D341Med (cell line): ENCODE measurements at regions not wholly inside any gene's neighbourhood (a gene's known extent, or its start where the extent isn't known, plus 50 kb on each side); places are given as distances from the start of the nearest gene placed in this dataset.

Experiments
- DNase-seq: peaks from one replicate; pipeline ENCODE4 v3.0.0; 2012; ENCODE audit warnings: low spot score

- no peak for DNase-seq
These were observed 74.2 kb upstream of the FSTL4 start for GRCh38 chr5:133686566-133686965.

GRCh38 chr5:133685402-133686018, 73.2 kb upstream of the FSTL4 start:
- DNase-seq, result no peak

DNA sequence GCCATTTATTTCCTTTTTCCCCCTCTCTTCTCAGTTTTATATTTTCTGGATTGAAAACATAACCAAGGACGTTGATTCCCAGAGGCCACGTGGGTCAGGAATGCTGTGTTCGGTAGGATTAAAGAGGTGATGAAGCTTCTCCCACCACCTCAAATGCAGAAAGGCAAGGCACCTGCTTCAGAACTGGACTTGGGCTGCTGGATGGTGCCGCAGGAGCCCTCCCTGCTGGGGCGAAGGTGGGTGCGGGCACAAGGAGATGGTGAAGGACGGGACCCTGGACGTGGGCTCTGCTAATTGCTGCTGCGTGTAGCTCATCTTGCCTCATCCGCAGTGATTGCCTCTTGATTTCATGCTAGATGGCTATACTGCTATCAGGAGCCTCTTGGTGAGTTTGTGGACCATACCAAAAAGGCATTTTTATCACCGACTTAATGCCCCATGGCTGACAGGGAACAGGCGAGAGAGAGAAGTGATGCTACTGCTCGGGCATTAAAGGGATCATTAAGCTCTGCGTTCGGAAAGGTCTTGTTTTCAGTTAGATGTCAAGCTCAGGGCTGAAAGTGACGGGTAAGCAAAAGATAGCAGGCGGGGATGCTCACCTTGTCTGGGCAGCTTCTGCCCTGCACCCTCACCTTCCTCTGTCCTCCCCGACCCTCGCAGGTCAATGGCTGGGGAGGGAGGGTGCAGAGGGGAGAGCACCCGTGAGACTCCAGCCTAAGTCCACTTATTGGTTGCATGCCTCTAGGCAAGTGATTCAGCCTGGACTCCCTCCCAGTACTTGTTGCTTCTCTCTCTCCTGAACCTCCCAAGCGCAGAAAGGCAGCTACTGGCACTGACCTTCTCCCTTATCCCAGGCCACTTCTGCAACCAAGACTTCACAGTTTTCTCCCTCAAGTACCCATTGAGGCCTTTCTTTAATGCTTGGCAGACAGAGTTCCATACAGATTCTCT, 71.6 kb upstream of the FSTL4 start:
- no peak for DNase-seq

DNA sequence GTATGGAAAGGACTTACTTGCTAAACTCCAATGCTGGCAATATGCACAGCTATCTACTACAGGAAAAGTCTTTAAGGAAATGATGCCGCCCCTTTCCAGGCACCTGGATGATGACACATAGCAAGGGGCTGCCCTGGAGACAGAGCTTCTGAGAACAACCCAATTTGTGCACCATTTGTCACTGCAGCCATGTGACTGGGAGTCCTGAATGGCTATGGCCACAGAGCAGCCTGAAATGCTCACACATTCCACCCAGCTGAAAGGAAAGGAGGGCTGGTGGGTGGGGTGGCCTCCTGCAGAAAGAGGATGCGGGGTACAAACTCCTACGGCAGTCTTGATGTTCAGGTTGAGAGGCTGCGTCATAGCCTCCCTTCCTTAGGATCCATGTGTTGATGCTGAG, 70.1 kb upstream of the FSTL4 start:
- no peak for DNase-seq

DNA sequence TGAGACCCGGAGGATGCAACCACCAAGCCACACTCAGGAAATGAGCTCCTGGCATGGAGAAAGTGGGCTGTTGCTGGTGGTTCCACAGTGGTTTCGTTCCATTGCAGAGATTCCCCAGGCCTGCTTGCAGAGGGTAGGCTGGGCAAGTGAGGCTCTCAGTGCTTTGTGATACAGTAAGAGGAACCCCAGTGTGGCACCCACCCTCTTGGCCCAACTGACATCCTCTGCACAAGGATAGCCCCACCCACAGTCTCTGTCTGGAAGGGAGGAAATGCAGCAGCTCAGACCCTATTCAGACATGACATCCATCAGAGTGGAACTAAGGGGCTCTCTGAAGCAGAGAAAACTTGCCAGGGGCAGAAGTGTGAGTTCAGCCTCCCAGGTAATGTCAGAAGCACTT, 69.6 kb upstream of the FSTL4 start:
- DNase-seq, result no peak

DNA sequence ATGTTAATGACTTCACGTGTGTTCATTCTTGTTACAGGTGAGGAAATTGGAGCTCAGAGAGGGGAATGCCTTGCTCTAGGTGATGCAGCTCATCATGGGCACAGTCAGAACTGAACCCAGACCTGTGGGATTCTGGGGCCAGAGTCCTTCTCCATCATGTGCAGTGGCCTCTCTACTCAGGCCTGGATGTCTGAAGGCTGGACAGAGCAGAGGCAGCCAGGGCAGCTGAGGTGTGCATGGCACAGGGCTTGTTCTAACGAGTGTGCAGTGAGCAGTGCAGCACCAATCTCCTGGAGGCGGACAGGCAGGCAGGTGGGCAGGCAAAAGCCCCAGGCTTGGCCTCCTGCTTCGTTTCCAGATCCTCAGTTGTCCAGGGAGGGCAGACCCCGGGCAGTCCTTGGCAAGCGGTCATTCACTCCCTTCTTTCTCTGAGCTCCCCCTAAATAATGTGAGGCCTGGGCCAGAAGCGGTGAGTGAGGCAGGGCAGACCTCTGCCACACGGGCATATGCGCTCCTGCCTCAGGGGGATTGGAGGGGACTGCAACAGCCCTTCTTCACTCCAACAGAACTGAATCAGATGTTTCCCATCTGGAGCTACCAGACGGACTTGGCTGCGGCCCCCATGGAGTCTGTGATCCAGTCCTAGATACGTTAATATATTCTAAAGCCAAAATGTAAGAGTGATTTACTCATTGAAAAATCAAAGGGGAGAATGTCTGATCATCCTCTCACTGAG, 68.7 kb upstream of the FSTL4 start:
- DNase-seq, result no peak

GRCh38 chr5:133679534-133679933, 67.2 kb upstream of the FSTL4 start:
- DNase-seq, result no peak

DNA sequence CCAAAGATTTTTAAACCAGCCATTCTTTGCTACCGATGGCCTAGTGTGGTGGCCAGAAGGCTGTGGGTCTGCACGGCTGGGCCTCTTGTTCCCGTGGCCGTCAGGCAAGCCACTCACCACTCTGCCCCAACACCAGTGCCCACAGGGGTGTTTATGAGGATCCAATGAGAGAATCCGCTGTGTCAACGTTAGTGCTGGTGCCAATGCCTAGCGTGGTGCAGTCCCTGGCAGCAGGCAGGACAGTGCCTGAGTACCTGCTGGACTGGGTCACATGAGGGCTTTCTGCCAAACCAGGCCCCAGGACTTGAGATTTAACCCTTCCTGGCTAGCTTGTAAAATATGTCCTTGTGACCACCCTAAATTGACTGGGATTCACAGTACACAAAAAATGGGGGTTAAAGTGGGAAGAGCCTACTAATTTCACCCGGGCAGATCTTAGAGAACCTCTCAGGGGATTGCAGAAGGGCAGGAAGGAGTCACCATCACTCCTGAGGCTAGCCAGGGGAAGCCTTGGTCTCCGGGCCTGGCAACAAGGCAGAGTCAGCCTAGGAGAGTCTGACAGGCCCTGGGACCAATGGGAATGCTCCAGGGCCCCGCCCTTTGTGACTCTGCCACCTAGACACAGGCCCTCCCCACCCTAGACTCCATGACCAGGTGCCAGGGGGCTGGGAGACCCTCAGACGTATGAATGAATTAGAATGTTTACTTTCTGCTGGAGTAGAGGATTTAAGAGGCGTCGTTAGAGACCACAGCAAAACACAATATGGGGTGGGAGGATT, 63.2 kb upstream of the FSTL4 start:
- DNase-seq, result no peak

- DNase-seq, result no peak
These were observed 58.0 kb upstream of the FSTL4 start for GRCh38 chr5:133670336-133670735.

DNA sequence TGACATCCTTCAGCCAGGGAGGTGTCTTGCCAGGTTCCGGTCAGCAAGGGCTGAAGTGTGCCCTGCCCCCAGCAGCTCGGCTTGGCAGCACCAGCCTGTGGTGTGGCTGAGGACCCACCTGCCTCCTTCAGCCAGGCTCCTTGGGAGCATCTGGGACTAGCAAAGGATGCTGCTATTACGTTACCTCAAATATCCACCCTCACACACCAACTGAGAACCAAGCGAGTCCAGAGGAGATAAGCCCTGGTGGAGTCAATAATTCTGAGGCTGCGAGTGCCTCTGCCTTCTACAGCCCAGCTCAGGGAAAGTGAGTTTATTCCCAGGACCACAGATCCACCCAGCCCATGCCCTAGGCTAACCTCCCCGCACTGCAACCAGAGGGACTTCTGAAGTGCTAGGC, 57.1 kb upstream of the FSTL4 start:
- no peak for DNase-seq

DNA sequence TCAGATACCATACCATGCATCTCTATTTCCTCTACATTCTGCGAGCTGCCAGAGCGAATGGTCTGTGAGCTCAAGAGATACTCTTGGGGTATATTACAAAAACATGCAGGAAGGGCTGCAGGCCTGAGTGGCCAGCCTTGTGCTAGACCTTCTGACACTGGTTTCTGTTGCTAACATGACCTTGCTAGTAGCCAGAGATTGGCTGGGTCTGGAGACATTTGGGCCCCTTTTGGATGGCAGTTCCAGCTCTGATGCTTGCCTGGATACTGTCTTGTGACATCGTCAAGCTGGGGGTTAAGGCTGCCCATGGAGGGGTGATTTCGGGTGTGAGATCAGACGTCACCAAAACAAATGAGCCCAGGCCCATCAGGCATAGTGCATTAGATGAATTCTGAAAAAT, 56.1 kb upstream of the FSTL4 start:
- DNase-seq, result no peak

- no peak for DNase-seq
These were observed 54.9 kb upstream of the FSTL4 start for GRCh38 chr5:133667217-133667616.

- DNase-seq, result no peak
These were observed 53.2 kb upstream of the FSTL4 start for GRCh38 chr5:133665571-133665970.

DNA sequence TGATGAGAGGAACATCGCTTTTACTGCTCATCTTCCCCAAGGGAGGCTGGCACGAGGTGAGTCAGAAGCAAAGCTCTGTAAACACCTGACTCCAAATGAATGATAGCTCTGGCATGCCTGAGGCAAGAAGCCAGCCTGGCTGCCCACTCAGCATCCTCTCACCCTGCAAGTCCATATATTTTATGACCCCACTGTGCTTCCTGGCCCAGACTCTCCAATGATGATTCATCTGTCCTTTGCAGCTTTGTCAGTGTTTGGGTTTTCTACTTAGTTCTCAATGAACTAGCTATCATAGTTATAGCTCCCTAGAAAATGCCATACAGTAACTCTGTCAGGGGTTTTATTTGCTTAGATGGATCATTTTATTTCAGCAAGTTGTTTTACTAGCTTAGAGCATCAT, 52.1 kb upstream of the FSTL4 start:
- DNase-seq, result no peak

DNA sequence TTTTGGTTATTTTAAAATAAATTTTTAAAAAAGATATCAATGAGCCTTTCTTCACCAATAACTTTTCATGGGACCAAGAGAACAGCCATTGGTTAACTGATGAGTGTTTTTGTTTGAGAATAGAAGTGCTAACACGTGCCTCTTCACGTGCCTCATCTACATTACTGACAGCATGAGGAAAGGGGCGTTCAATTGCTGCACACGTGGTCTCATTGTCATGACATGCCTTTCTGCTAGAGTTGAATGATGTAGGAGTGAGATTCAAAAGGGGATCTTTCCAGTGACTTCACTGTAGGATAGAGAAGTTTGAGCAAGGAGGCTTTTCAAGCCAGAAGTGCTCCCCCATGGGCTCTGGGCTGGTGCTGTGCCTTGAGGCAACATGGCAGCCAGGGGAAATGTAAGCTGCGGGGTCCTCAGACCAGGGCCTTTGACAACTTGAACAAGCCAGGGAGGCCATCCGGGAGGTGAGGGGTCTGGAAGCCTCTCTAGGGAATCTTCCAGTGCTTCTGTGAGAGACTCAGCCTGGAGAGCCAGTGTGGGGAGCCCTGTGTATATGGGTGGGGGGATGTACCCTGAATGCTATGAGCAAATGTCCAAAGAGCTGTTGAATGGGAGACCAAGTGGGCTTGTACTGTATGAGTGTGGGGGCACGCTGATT, 51.2 kb upstream of the FSTL4 start:
- no peak for DNase-seq

DNA sequence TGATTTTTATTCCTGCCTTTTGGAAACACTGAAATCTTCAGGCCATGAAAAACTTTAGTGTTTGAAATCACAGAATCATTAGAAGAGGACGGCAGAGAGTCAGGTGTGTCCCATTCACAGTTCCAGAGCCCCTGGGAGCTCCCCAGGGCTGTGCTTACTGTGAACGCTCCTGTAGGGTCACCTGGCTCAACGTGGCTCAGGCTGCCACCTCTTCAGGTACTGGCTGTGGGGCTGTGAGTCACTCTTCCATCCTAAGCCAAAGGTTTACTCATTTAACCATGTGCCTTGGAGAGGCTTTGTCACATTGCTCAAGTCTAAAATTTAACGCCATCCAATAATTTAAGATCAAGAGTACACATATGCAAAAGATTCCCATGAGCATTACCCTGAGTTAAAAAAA, 50.2 kb upstream of the FSTL4 start:
- DNase-seq, result no peak
